RWPE1 (cell line): ENCODE measurements at regions not wholly inside any gene's neighbourhood (a gene's known extent, or its start where the extent isn't known, plus 50 kb on each side); places are given as distances from the start of the nearest gene placed in this dataset.

Experiments used
- CTCF ChIA-PET: fragments of 350-600 bp; sonication (Branson Sonifier 250); formaldehyde crosslinking; extraction: SDS; loops from one replicate; lab custom pipeline; 2021; lab: Yijun Ruan, JAX
- POLR2A ChIA-PET: fragments of 400-600 bp; formaldehyde crosslinking; extraction: SDS; loops from one replicate; lab custom pipeline; 2020; ENCODE audit warnings: antibody characterized with exemption; ENCODE audit not compliant: low non-redundant PET; lab: Yijun Ruan, JAX
- DNase-seq: peaks from one replicate; pipeline ENCODE4 v3.0.0; 2012; ENCODE audit warnings: low spot score
- H3K27ac ChIP-seq: fragments of 450-650 bp; 2 replicates; pipeline ENCODE4 v1.5.1; 2017
- TF ChIP-seq, protein P1 (sequence below): fragments of 450-650 bp; conservative IDR thresholded peaks from 2 replicates; pipeline ENCODE4 v1.5.1; 2017; ENCODE audit warnings: low read depth, mild to moderate bottlenecking

DNA sequence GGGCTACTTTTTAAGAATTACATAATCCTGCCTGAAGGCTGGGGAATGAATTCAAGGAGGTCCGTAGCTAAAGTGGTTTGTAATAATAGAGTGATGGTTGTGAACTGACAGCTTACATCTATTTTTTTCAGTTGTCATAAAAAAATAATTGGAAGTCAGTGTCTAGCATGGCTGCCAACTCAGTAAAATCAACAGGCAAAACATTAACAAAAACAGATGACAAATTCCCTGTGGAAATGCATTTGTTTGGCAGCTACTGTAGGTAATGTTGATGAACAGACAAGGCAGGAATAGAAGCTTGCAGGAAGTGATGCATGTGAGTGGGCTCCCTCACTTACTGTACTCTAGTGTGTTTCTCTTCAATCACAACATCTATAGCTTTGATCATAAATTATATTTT lies 766.0 kb upstream of the POT1 start:
- TF ChIP-seq, protein P1, sequence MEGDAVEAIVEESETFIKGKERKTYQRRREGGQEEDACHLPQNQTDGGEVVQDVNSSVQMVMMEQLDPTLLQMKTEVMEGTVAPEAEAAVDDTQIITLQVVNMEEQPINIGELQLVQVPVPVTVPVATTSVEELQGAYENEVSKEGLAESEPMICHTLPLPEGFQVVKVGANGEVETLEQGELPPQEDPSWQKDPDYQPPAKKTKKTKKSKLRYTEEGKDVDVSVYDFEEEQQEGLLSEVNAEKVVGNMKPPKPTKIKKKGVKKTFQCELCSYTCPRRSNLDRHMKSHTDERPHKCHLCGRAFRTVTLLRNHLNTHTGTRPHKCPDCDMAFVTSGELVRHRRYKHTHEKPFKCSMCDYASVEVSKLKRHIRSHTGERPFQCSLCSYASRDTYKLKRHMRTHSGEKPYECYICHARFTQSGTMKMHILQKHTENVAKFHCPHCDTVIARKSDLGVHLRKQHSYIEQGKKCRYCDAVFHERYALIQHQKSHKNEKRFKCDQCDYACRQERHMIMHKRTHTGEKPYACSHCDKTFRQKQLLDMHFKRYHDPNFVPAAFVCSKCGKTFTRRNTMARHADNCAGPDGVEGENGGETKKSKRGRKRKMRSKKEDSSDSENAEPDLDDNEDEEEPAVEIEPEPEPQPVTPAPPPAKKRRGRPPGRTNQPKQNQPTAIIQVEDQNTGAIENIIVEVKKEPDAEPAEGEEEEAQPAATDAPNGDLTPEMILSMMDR = no peak
- CTCF ChIA-PET = interaction anchor here (0.7 kb wide), 1 partner anchor 42 kb away, joined by 3 read pairs; no protein-coding TSS in a partner anchor
- POLR2A ChIA-PET = no interaction called here
- H3K27ac ChIP-seq = no peak overlapping the region
- no peak for DNase-seq

DNA sequence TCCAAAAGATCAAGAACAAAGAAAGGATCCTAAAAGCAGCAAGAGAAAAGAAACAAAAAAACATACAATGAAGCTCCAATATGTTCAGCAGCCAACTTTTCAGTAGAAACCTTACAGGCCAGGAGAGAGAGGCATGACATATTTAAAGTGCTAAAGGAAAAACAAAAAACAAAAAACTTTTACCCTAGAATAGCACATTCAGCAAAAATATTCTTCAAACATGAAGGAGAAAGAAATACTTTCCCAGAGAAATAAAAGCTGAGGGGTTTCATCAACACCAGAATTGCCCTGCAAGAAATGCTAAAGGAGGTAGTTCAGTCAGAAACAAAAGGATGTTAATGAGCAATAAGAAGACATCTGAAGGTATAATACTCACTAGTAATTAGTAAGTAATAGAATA lies 753.5 kb upstream of the POT1 start:
- POLR2A ChIA-PET = no interaction called here
- H3K27ac ChIP-seq = no peak overlapping the region
- CTCF ChIA-PET = no interaction called here
- DNase-seq = no peak
- TF ChIP-seq, protein P1 = no peak

- H3K27ac ChIP-seq = no peak overlapping the region
- POLR2A ChIA-PET = no interaction called here
- CTCF ChIA-PET = no interaction called here
- no peak for DNase-seq
- TF ChIP-seq, protein P1 = no peak
Measured at GRCh38 chr7:125681508-125681907, 751.9 kb upstream of the POT1 start.

DNA sequence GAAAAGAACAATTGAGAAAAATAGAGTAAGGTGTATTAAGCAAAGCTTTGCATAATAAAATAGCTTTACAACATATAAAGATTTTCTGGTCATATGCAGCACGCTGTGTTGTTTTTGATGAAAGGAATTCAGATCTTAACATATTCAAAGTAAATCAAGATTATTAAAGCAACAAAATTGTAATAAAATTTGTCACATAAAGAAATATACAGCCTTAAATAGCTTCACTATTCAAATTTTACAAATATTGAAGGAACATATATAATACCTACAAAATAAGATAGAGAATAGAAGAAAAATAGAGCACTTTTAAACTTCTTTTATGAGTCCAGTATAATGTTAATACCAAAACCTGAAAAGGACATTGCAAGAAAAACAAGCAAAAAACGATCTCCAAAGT lies 749.1 kb upstream of the POT1 start:
- DNase-seq = no peak
- TF ChIP-seq, protein P1 = no peak
- ChIA-PET CTCF (no interaction called here), POLR2A (no interaction called here)
- no peak overlapping the region for H3K27ac ChIP-seq

GRCh38 chr7:125675640-125676039 lies 746.0 kb upstream of the POT1 start:
- POLR2A ChIA-PET = no interaction called here
- H3K27ac ChIP-seq = no peak overlapping the region
- TF ChIP-seq, protein P1 = no peak
- DNase-seq = no peak
- CTCF ChIA-PET = no interaction called here

- CTCF ChIA-PET = interaction anchor here (0.6 kb wide), 1 partner anchor 645 kb away, joined by 3 read pairs; no protein-coding TSS in a partner anchor
- DNase-seq = no peak
- POLR2A ChIA-PET = no interaction called here
- TF ChIP-seq, protein P1 = no peak
- H3K27ac ChIP-seq = no peak overlapping the region
Measured at GRCh38 chr7:125675169-125675568, 745.5 kb upstream of the POT1 start.
